PC-9 (cell line): ENCODE measurements at regions not wholly inside any gene's neighbourhood (a gene's known extent, or its start where the extent isn't known, plus 50 kb on each side); places are given as distances from the start of the nearest gene placed in this dataset.

Experiments
- BruUV-seq: library from RNA; stranded (reverse); fragments of 400-500 nt; replicated peaks from 2 replicates; lab custom pipeline; 2021; lab: Mats Ljungman, UMichigan
- CTCF ChIA-PET: fragments of 300-600 bp; sonication (Branson Sonifier 250); formaldehyde crosslinking; loops from one replicate; lab custom pipeline; 2022; ENCODE audit warnings: antibody characterized with exemption; lab: Charles Lee
- POLR2A ChIA-PET: fragments of 300-600 bp; sonication (Branson Sonifier 250); formaldehyde crosslinking; loops from one replicate; lab custom pipeline; 2022; ENCODE audit warnings: antibody characterized with exemption; ENCODE audit not compliant: unreplicated experiment; lab: Charles Lee
- DNase-seq, 2 experiments: peaks; one replicate each; pipeline versions ENCODE4 v3.0.0 to v3.0.0-alpha.2; 2015 to 2022; ENCODE audit warnings: mixed read lengths in 1 of 2
- H2AFZ ChIP-seq: fragments of 200-600 bp; sonication (generic); 2 replicates; pipeline ENCODE4 v1.8.1; 2017; ENCODE audit warnings: antibody characterized with exemption
- H3F3A ChIP-seq: fragments of 200-600 bp; sonication (generic); 2 replicates; pipeline ENCODE4 v1.8.1; 2017; ENCODE audit warnings: antibody characterized with exemption, mild to moderate bottlenecking, low read depth; ENCODE audit not compliant: insufficient read depth
- H3K27ac ChIP-seq: fragments of 200-600 bp; sonication (generic); 2 replicates; pipeline ENCODE4 v1.6.1; 2016; ENCODE audit warnings: mixed run types
- H3K27me3 ChIP-seq: fragments of 200-600 bp; sonication (generic); 2 replicates; pipeline ENCODE4 v1.6.1; 2016; ENCODE audit warnings: low read depth, mixed run types; ENCODE audit not compliant: insufficient read depth
- H3K36me3 ChIP-seq: fragments of 200-600 bp; sonication (generic); 2 replicates; pipeline ENCODE4 v1.6.1; 2016; ENCODE audit warnings: low read depth, mixed run types
- H3K4me1 ChIP-seq: fragments of 200-600 bp; sonication (generic); replicated peaks from 2 replicates; pipeline ENCODE4 v1.6.1; 2016; ENCODE audit warnings: mixed run types; ENCODE audit not compliant: insufficient read depth
- H3K4me2 ChIP-seq: fragments of 200-600 bp; sonication (generic); 2 replicates; pipeline ENCODE4 v1.6.1; 2017; ENCODE audit warnings: mixed run types
- H3K4me3 ChIP-seq: fragments of 200-600 bp; sonication (generic); 2 replicates; pipeline ENCODE4 v1.6.1; 2016; ENCODE audit warnings: mixed run types
- H3K79me2 ChIP-seq: fragments of 200-600 bp; sonication (generic); 2 replicates; pipeline ENCODE4 v1.6.1; 2017; ENCODE audit warnings: low read depth, mixed run types
- H3K9me2 ChIP-seq: fragments of 200-600 bp; sonication (generic); 2 replicates; pipeline ENCODE4 v1.8.1; 2017; ENCODE audit warnings: mild to moderate bottlenecking; ENCODE audit not compliant: insufficient read depth
- H3K9me3 ChIP-seq: fragments of 200-600 bp; sonication (generic); 2 replicates; pipeline ENCODE4 v1.8.1; 2016; ENCODE audit warnings: low read depth; ENCODE audit not compliant: insufficient read depth
- H4K20me1 ChIP-seq: fragments of 200-600 bp; sonication (generic); 2 replicates; pipeline ENCODE4 v1.8.1; 2017; ENCODE audit not compliant: insufficient read depth
- EZH2 ChIP-seq: fragments of 200-600 bp; sonication (generic); IDR thresholded peaks from 2 replicates; pipeline ENCODE4 v1.8.0; 2017; ENCODE audit warnings: antibody characterized with exemption, low read depth
- intact Hi-C: fragments of 100-400 bp; cut with micrococcal nuclease; formaldehyde crosslinking; loops from one replicate; pipeline ENCODE4 v1.10.0; 2022; ENCODE audit not compliant: unreplicated experiment
- TF ChIP-seq, protein P1 (sequence below): fragments of 200-600 bp; sonication (generic); conservative IDR thresholded peaks from 2 replicates; pipeline ENCODE4 v1.6.1; 2017; ENCODE audit warnings: mixed run types, antibody characterized with exemption, mild to moderate bottlenecking, moderate library complexity

DNA sequence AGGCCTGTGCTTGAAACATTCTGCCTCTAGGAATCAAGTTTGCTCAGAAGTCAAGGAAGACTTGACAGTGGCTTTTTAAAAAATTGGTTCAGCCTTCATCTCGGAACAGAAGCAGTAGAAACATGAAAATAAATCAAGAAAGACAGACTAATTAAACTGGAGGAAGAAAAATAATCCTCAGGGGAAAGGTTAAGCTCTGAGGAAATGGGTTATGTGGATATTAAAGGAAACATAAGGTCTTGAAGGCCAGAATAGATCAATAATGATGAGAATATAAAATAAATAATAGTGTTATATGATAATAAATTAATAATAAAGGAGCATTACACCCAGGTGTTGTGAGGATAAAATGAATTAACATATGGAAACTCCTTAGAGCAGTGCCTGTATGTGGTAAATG is 121.7 kb downstream of the GPR63 start:
- Histone ChIP-seq H4K20me1 (no peaks in the 10 kb centered on the region), H3K9me3 (no peaks in the 10 kb centered on the region), H3K9me2 (no peaks in the 10 kb centered on the region), H3F3A (no peaks in the 10 kb centered on the region), H3K4me1 (no peaks in the 10 kb centered on the region), H2AFZ (no peak overlapping the region), H3K27me3 (no peaks in the 10 kb centered on the region), H3K79me2 (no peaks in the 10 kb centered on the region), H3K27ac (no peak overlapping the region), H3K4me2 (no peak overlapping the region), H3K36me3 (no peaks in the 10 kb centered on the region), H3K4me3 (no peak overlapping the region)
- intact Hi-C loops: no loop called here
- TF ChIP-seq EZH2: no peak
- TF ChIP-seq, protein P1, sequence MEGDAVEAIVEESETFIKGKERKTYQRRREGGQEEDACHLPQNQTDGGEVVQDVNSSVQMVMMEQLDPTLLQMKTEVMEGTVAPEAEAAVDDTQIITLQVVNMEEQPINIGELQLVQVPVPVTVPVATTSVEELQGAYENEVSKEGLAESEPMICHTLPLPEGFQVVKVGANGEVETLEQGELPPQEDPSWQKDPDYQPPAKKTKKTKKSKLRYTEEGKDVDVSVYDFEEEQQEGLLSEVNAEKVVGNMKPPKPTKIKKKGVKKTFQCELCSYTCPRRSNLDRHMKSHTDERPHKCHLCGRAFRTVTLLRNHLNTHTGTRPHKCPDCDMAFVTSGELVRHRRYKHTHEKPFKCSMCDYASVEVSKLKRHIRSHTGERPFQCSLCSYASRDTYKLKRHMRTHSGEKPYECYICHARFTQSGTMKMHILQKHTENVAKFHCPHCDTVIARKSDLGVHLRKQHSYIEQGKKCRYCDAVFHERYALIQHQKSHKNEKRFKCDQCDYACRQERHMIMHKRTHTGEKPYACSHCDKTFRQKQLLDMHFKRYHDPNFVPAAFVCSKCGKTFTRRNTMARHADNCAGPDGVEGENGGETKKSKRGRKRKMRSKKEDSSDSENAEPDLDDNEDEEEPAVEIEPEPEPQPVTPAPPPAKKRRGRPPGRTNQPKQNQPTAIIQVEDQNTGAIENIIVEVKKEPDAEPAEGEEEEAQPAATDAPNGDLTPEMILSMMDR: no peak
- ChIA-PET POLR2A (no interaction called here), CTCF (no interaction called here)
- BruUV-seq: no TSS peak
- DNase-seq: no peak

DNA sequence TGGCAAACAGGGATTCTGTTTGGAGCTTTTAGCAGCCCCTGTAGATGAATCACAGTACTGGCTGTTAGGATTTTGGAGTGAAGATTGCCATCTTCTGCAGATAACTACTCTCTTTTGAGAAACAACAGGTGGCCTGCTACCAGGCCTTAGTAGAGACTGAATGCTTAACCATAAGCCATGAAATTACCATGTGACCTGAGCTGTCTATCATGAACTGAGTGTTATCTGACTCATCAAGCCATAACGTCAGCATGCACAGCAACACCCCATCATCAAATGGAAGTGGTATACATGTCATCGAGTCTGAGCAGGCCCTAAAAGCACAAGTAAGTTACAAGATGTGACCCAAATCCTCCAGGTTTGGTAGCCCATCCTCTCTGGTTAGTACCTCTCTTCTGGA is 132.6 kb downstream of the GPR63 start:
- Histone ChIP-seq H3K27ac (no peak overlapping the region), H4K20me1 (no peaks in the 10 kb centered on the region), H3K9me3 (no peaks in the 10 kb centered on the region), H3K9me2 (no peaks in the 10 kb centered on the region), H3K79me2 (no peaks in the 10 kb centered on the region), H3K4me2 (no peak overlapping the region), H3F3A (no peaks in the 10 kb centered on the region), H3K4me1 (no peaks in the 10 kb centered on the region), H3K27me3 (no peaks in the 10 kb centered on the region), H3K4me3 (no peak overlapping the region), H3K36me3 (no peaks in the 10 kb centered on the region), H2AFZ (no peak overlapping the region)
- CTCF ChIA-PET: no interaction called here
- TF ChIP-seq EZH2: no peak
- TF ChIP-seq, protein P1: no peak
- no TSS peak for BruUV-seq
- DNase-seq: no peak
- POLR2A ChIA-PET: no interaction called here
- intact Hi-C loops: no loop called here

DNA sequence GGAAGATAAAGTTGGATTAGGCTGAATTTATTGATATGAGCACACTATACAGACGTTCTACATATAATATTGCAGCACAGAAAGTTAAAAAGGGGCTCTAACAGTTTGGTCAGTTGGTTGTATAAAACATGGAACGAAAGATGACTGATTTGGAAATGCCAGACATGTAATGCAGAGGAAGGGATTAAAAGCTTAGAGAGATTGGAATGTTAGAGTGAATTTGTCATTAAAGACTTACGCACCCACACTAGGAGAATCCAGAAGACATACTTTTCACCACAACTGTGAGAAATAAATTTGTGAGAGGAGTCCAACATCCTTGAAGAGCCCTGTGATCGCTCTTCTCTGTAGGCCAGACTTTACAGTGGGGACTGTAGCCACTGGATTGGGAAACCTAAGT is 134.7 kb downstream of the GPR63 start:
- H3K9me2 ChIP-seq: no peaks in the 10 kb centered on the region
- no peaks in the 10 kb centered on the region for H3K79me2 ChIP-seq
- CTCF ChIA-PET: no interaction called here
- H3K36me3 ChIP-seq: no peaks in the 10 kb centered on the region
- no peak overlapping the region for H3K4me2 ChIP-seq
- DNase-seq: no peak
- no peak overlapping the region for H2AFZ ChIP-seq
- no peak overlapping the region for H3K27ac ChIP-seq
- H3F3A ChIP-seq: no peaks in the 10 kb centered on the region
- no TSS peak for BruUV-seq
- no peak for TF ChIP-seq EZH2
- TF ChIP-seq, protein P1: no peak
- H3K4me1 ChIP-seq: no peaks in the 10 kb centered on the region
- H3K4me3 ChIP-seq: no peak overlapping the region
- no peaks in the 10 kb centered on the region for H3K9me3 ChIP-seq
- POLR2A ChIA-PET: no interaction called here
- intact Hi-C loops: no loop called here
- H3K27me3 ChIP-seq: no peaks in the 10 kb centered on the region
- H4K20me1 ChIP-seq: no peaks in the 10 kb centered on the region
